ENCODE measurements at regions not wholly inside any gene's neighbourhood (a gene's known extent, or its start where the extent isn't known, plus 50 kb on each side); places are given as distances from the start of the nearest gene placed in this dataset.

- H3K36me3 ChIP-seq (replicated peaks in 1 of 2; ENCODE audit: control extremely low read depth in 1 of 2, control insufficient read depth in 1 of 2, extremely low read depth in 1 of 2, insufficient read depth in 2 of 2, low read length in 1 of 2) = no peaks in the 10 kb centered on the region
- no peaks in the 10 kb centered on the region for H3K4me1 ChIP-seq (ENCODE audit: control insufficient read depth in 2 of 2, insufficient read depth in 2 of 2, low read length in 2 of 2)
- H3K4me2 ChIP-seq (replicated peaks; ENCODE audit: low read depth, low read length, poor library complexity, severe bottlenecking) = no peak overlapping the region
- intact Hi-C loops (cut with micrococcal nuclease) = no loop called here
- H3K4me1 Mint-ChIP-seq = no peaks in the 10 kb centered on the region
- no peak overlapping the region for H3K27ac Mint-ChIP-seq
- no peaks in the 10 kb centered on the region for H3K9me3 ChIP-seq (ENCODE audit: control extremely low read depth in 1 of 3, control insufficient read depth in 2 of 3, insufficient read depth in 1 of 3, low read length in 2 of 3)
- H3K79me2 ChIP-seq (ENCODE audit: control insufficient read depth, insufficient read depth, low read length) = no peaks in the 10 kb centered on the region
- no peak overlapping the region for H3K27ac ChIP-seq (ENCODE audit: low read length in 2 of 2)
- H3K27me3 Mint-ChIP-seq = no peaks in the 10 kb centered on the region
- TF ChIP-seq EZH2 (IDR thresholded peaks at IDR 0.05; ENCODE audit: borderline replicate concordance, insufficient read depth, low read depth, low read length, poor library complexity, severe bottlenecking) (no peak), CTCF (IDR thresholded peaks at IDR 0.05) (no peak)
- CTCF ChIA-PET = no interaction called here
- no peaks in the 10 kb centered on the region for H3K27me3 ChIP-seq (replicated peaks in 1 of 4; ENCODE audit: control extremely low read depth in 1 of 4, control insufficient read depth in 3 of 4, insufficient read depth in 4 of 4, low read length in 3 of 4)
- H4K20me1 ChIP-seq (ENCODE audit: control insufficient read depth, insufficient read depth, low read length, poor library complexity, severe bottlenecking) = no peaks in the 10 kb centered on the region
- WGBS (ENCODE audit: insufficient coverage) = 100% methylated on average over 1 of the region's 2 CpGs
- H2AFZ ChIP-seq (ENCODE audit: insufficient read depth, low read depth, low read length, poor library complexity, severe bottlenecking) = no peak overlapping the region
- H3K9ac ChIP-seq (ENCODE audit: low read length) = no peak overlapping the region
- POLR2A ChIA-PET = no interaction called here
- DNase-seq = no peak
- H3K4me3 Mint-ChIP-seq = no peak overlapping the region
- H3K9me3 Mint-ChIP-seq (ENCODE audit: insufficient read depth) = no peaks in the 10 kb centered on the region
- H3K4me3 ChIP-seq (ENCODE audit: control extremely low read depth in 1 of 5, extremely low read depth in 1 of 5, insufficient read depth in 1 of 5, low read depth in 2 of 5, low read length in 4 of 5) = no peak overlapping the region
- ATAC-seq (ENCODE audit: low read depth) = no peak
These were observed 174.5 kb downstream of the KTN1 start for GRCh38 chr14:55754471-55754870.

GRCh38 chr14:55754871-55755270 is 174.9 kb downstream of the KTN1 start:
- Histone ChIP-seq H2AFZ (ENCODE audit: insufficient read depth, low read depth, low read length, poor library complexity, severe bottlenecking) (no peak overlapping the region), H4K20me1 (ENCODE audit: control insufficient read depth, insufficient read depth, low read length, poor library complexity, severe bottlenecking) (no peaks in the 10 kb centered on the region), H3K79me2 (ENCODE audit: control insufficient read depth, insufficient read depth, low read length) (no peaks in the 10 kb centered on the region), H3K36me3 (replicated peaks in 1 of 2; ENCODE audit: control extremely low read depth in 1 of 2, control insufficient read depth in 1 of 2, extremely low read depth in 1 of 2, insufficient read depth in 2 of 2, low read length in 1 of 2) (no peaks in the 10 kb centered on the region), H3K9ac (ENCODE audit: low read length) (no peak overlapping the region), H3K27me3 (replicated peaks in 1 of 4; ENCODE audit: control extremely low read depth in 1 of 4, control insufficient read depth in 3 of 4, insufficient read depth in 4 of 4, low read length in 3 of 4) (no peaks in the 10 kb centered on the region), H3K27ac (ENCODE audit: low read length in 2 of 2) (no peak overlapping the region), H3K4me3 (ENCODE audit: control extremely low read depth in 1 of 5, extremely low read depth in 1 of 5, insufficient read depth in 1 of 5, low read depth in 2 of 5, low read length in 4 of 5) (no peak overlapping the region), H3K4me1 (ENCODE audit: control insufficient read depth in 2 of 2, insufficient read depth in 2 of 2, low read length in 2 of 2) (no peaks in the 10 kb centered on the region), H3K9me3 (ENCODE audit: control extremely low read depth in 1 of 3, control insufficient read depth in 2 of 3, insufficient read depth in 1 of 3, low read length in 2 of 3) (no peaks in the 10 kb centered on the region), H3K4me2 (replicated peaks; ENCODE audit: low read depth, low read length, poor library complexity, severe bottlenecking) (no peak overlapping the region)
- CTCF ChIA-PET = no interaction called here
- 71% methylated on average over 1 of the region's 5 CpGs for WGBS (ENCODE audit: insufficient coverage)
- TF ChIP-seq EZH2 (IDR thresholded peaks at IDR 0.05; ENCODE audit: borderline replicate concordance, insufficient read depth, low read depth, low read length, poor library complexity, severe bottlenecking) (no peak), CTCF (IDR thresholded peaks at IDR 0.05) (no peak)
- H3K27me3 Mint-ChIP-seq = no peaks in the 10 kb centered on the region
- H3K4me1 Mint-ChIP-seq = no peaks in the 10 kb centered on the region
- no peak overlapping the region for H3K4me3 Mint-ChIP-seq
- no peak overlapping the region for H3K27ac Mint-ChIP-seq
- DNase-seq = no peak
- no peak for ATAC-seq (ENCODE audit: low read depth)
- H3K9me3 Mint-ChIP-seq (ENCODE audit: insufficient read depth) = no peaks in the 10 kb centered on the region
- POLR2A ChIA-PET = no interaction called here
- intact Hi-C loops (cut with micrococcal nuclease) = no loop called here

Measured in B cell (primary cell).